Vagina (tissue), 2 donors: ENCODE measurements at regions not wholly inside any gene's neighbourhood (a gene's known extent, or its start where the extent isn't known, plus 50 kb on each side); places are given as distances from the start of the nearest gene placed in this dataset.
"Not testable (repeated sequence)": the region's sequence is repeated elsewhere in the genome, so short reads cannot be mapped to it uniquely, and the experiment has no call there.

Experiments used
- CTCF ChIP-seq, 3 experiments: fragments of 450-650 bp in 2 of 3; fragments of 200-600 bp in 1 of 3; sonication (generic) in 1 of 3; IDR thresholded peaks; one replicate each; pipeline ENCODE4 v1.5.1; 2017 to 2019; ENCODE audit warnings: antibody characterized with exemption in 3 of 3, mild to moderate bottlenecking in 2 of 3, moderate library complexity in 2 of 3
- POLR2A ChIP-seq, 2 donors: fragments of 450-650 bp; IDR thresholded peaks; one replicate each; pipeline ENCODE4 v1.6.1; 2017; ENCODE audit warnings: antibody characterized with exemption in 2 of 2, mild to moderate bottlenecking in 2 of 2, moderate library complexity in 2 of 2
- POLR2AphosphoS5 ChIP-seq, 2 donors: sonication (generic); formaldehyde crosslinking; IDR thresholded peaks; one replicate each; pipeline ENCODE4 v1.9.0; 2017; ENCODE audit warnings: antibody characterized with exemption in 2 of 2, mild to moderate bottlenecking in 2 of 2, low read depth in 1 of 2; ENCODE audit not compliant: insufficient read depth in 1 of 2

GRCh38 chr15:20025040-20025439, 516.6 kb downstream of the GOLGA6L6 start:
- not testable (repeated sequence) for TF ChIP-seq CTCF (IDR thresholded peaks at IDR 0.05); POLR2A (IDR thresholded peaks at IDR 0.05); POLR2AphosphoS5 (IDR thresholded peaks at IDR 0.05; ENCODE audit: insufficient read depth in 1 of 2, low read depth in 1 of 2)
